HG03439 (cell line): ENCODE measurements at regions not wholly inside any gene's neighbourhood (a gene's known extent, or its start where the extent isn't known, plus 50 kb on each side); places are given as distances from the start of the nearest gene placed in this dataset.

ENCODE experiments used
- ATAC-seq: cut with Tn5 transposase; IDR thresholded peaks from one replicate; pipeline ENCODE4 v1.9.1; 2021; ENCODE audit warnings: mild to moderate bottlenecking, moderate library complexity; ENCODE audit not compliant: unreplicated experiment

- ATAC-seq = no peak
Measured at GRCh38 chr15:47624503-47624902, 92.8 kb upstream of the SEMA6D start.

GRCh38 chr15:47639042-47639441 lies 78.3 kb upstream of the SEMA6D start:
- no peak for ATAC-seq

- no peak for ATAC-seq
Measured at GRCh38 chr15:47640079-47640478, 77.2 kb upstream of the SEMA6D start.

- no peak for ATAC-seq
Measured at GRCh38 chr15:47640901-47641300, 76.4 kb upstream of the SEMA6D start.

GRCh38 chr15:47644722-47645121 lies 72.6 kb upstream of the SEMA6D start:
- no peak for ATAC-seq

- no peak for ATAC-seq
Measured at GRCh38 chr15:47650564-47650963, 66.7 kb upstream of the SEMA6D start.

GRCh38 chr15:47652328-47652727 lies 65.0 kb upstream of the SEMA6D start:
- no peak for ATAC-seq

- ATAC-seq = no peak
Measured at GRCh38 chr15:47652844-47653243, 64.5 kb upstream of the SEMA6D start.

- ATAC-seq = no peak
Measured at GRCh38 chr15:47661661-47662180, 55.6 kb upstream of the SEMA6D start.

- ATAC-seq = no peak
Measured at GRCh38 chr15:47663101-47663500, 54.2 kb upstream of the SEMA6D start.
